Hepatocyte (in vitro differentiated cells): ENCODE measurements at regions not wholly inside any gene's neighbourhood (a gene's known extent, or its start where the extent isn't known, plus 50 kb on each side); places are given as distances from the start of the nearest gene placed in this dataset.

Source experiments
- CTCF ChIP-seq: fragments of 200-600 bp; sonication (generic); IDR thresholded peaks from 2 replicates; pipeline ENCODE4 v1.5.1; 2016; ENCODE audit warnings: antibody characterized with exemption, mild to moderate bottlenecking; ENCODE audit not compliant: poor library complexity
- EZH2 ChIP-seq: fragments of 200-600 bp; sonication (generic); IDR thresholded peaks from 2 replicates; pipeline ENCODE4 v1.6.1; 2016; ENCODE audit warnings: antibody characterized with exemption, mild to moderate bottlenecking, borderline replicate concordance
- EZH2phosphoT487 ChIP-seq: fragments of 200-600 bp; sonication (generic); IDR thresholded peaks from one replicate; pipeline ENCODE4 v1.6.1; 2018; ENCODE audit warnings: antibody characterized with exemption, mild to moderate bottlenecking, low read depth, moderate library complexity; ENCODE audit not compliant: unreplicated experiment, severe bottlenecking

GRCh38 chr11:28759311-28759710, 651.1 kb downstream of the METTL15 start:
- TF ChIP-seq CTCF (no peak), EZH2phosphoT487 (no peak), EZH2 (no peak)
